ENCODE measurements at regions not wholly inside any gene's neighbourhood (a gene's known extent, or its start where the extent isn't known, plus 50 kb on each side); places are given as distances from the start of the nearest gene placed in this dataset.

DNA sequence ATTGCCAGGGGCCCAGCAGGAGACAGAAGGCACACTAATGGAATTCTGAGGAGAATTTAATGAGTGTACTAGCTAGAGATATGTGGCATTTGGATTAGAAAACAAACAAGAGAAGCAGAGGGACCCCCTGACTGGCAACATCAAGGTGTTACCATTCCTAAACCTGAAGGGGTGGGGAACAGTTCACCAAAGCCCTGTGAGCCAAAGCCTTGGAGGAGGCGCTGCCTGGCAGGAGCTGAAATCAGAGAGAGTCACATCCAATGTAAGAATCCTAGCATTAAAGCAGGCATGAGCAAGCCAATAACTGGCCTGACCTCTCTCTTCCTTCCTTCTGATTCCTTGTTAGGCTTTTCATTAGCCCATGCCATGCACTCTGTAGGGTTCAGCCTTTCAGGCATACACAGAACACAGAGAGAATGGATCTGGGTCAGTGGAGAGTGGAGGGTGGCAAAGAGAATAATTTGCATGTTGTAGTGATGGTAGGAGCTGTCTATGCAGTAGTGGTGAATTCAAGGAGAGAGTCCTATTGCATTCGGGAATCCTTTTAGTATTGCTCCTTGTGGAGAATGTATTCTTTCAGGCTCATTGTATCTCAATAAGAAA, 367.2 kb upstream of the MAN1A1 start:
- no peak overlapping the region for H3K4me3 ChIP-seq (ENCODE audit: low read depth, low read length)
- TF ChIP-seq, protein P1, sequence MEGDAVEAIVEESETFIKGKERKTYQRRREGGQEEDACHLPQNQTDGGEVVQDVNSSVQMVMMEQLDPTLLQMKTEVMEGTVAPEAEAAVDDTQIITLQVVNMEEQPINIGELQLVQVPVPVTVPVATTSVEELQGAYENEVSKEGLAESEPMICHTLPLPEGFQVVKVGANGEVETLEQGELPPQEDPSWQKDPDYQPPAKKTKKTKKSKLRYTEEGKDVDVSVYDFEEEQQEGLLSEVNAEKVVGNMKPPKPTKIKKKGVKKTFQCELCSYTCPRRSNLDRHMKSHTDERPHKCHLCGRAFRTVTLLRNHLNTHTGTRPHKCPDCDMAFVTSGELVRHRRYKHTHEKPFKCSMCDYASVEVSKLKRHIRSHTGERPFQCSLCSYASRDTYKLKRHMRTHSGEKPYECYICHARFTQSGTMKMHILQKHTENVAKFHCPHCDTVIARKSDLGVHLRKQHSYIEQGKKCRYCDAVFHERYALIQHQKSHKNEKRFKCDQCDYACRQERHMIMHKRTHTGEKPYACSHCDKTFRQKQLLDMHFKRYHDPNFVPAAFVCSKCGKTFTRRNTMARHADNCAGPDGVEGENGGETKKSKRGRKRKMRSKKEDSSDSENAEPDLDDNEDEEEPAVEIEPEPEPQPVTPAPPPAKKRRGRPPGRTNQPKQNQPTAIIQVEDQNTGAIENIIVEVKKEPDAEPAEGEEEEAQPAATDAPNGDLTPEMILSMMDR (IDR thresholded peaks at IDR 0.05; ENCODE audit: insufficient read depth, low read depth, low read length, missing control alignments): no peak
- no peak for DNase-seq (ENCODE audit: low read depth)

DNA sequence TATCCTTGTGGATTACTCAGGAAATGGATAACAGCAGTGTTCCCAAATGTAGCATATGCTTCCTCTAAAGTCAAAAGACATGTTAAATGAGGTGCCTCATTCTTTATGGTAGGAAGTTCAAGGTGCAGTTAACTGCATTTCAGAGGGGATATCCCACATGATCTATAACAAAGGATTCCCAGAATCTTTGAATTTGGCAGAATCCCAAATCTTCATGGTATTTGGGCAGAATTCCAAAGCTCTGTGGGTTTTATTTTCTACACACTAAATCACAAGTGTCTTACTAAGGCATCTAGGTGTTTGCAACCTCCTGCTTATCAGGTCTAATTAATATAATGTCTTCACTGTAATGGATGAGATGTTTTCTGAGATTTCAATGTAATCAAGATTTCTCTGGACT, 364.3 kb upstream of the MAN1A1 start:
- DNase-seq (ENCODE audit: low read depth): no peak
- TF ChIP-seq, protein P1 (IDR thresholded peaks at IDR 0.05; ENCODE audit: insufficient read depth, low read depth, low read length, missing control alignments): no peak
- no peak overlapping the region for H3K4me3 ChIP-seq (ENCODE audit: low read depth, low read length)

DNA sequence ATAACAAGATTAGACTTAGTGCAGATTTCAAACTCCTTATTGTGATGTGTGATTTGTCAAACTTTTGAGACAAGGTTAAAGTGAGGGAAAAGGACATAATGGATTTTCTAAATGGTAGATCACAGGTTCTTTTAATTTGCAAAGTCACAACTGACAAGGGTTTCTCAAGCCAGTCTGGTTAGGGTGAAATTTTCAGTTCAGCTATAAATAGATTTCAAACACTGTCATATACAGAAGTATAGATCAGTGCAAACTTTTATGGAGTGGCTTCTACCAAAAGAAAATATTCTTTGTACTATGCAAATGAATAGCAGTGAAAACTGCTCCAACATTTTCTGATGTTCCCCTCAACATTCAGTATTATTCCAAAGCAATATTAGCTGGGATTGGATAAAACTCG, 337.1 kb upstream of the MAN1A1 start:
- no peak overlapping the region for H3K4me3 ChIP-seq (ENCODE audit: low read depth, low read length)
- DNase-seq (ENCODE audit: low read depth): no peak
- TF ChIP-seq, protein P1 (IDR thresholded peaks at IDR 0.05; ENCODE audit: insufficient read depth, low read depth, low read length, missing control alignments): no peak

DNA sequence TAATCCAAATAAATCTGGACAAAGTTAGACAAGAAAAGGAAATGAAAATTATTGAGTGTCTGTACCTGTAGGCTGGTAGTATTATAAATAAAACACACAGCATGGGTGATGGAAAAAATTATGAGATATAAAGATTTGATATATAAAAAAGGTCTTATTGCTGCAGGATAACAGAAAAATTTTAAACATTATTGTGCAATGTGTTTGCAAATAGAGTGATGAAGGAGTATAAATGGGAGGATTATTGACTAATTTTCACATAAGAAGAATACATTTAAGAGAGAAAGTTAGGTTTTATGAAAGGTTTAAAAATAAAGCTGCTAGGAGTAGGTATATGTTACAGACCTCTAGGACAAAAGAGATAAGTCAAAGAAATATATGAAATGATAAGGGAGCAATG, 336.7 kb upstream of the MAN1A1 start:
- no peak overlapping the region for H3K4me3 ChIP-seq (ENCODE audit: low read depth, low read length)
- TF ChIP-seq, protein P1 (IDR thresholded peaks at IDR 0.05; ENCODE audit: insufficient read depth, low read depth, low read length, missing control alignments): no peak
- no peak for DNase-seq (ENCODE audit: low read depth)

DNA sequence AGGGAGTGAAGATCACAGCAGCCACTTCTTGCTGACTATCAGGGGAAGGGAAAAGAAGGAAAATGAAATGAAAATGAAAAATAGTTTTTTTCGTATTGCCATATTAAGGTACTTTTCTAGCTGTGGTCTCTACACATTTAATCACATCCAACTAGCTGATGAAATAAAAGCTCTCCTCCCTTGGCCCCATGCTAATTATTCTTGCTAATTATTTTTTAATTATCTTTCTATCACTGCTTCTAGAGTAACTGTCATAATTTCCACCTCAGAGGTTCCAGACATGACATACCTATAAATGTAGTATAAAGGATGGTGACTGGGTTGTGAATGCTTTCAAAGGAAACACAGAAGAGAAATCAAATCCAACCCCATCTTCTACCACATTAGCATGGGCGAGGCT, 334.1 kb upstream of the MAN1A1 start:
- H3K4me3 ChIP-seq (ENCODE audit: low read depth, low read length): no peak overlapping the region
- TF ChIP-seq, protein P1 (IDR thresholded peaks at IDR 0.05; ENCODE audit: insufficient read depth, low read depth, low read length, missing control alignments): no peak
- no peak for DNase-seq (ENCODE audit: low read depth)

DNA sequence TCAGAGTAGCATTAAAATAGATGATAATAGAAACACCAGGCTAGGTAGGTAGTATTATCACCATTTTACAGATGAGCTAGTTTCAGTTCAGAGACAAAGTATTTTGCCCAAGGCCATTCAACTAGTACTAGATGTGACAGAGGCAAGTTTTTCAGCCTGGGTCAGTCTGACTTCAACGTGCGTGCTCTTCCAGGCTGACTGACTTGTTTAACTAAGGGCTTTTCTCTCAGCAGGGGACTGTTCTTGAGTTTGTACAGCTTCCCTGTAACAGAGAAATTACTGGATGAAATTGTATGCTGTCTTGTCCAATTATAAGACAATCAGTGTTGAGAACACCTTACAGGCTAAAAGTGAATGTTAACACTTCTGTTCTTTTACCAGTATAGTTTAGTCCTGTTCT, 333.5 kb upstream of the MAN1A1 start:
- TF ChIP-seq, protein P1 (IDR thresholded peaks at IDR 0.05; ENCODE audit: insufficient read depth, low read depth, low read length, missing control alignments): no peak
- DNase-seq (ENCODE audit: low read depth): no peak
- H3K4me3 ChIP-seq (ENCODE audit: low read depth, low read length): no peak overlapping the region

DNA sequence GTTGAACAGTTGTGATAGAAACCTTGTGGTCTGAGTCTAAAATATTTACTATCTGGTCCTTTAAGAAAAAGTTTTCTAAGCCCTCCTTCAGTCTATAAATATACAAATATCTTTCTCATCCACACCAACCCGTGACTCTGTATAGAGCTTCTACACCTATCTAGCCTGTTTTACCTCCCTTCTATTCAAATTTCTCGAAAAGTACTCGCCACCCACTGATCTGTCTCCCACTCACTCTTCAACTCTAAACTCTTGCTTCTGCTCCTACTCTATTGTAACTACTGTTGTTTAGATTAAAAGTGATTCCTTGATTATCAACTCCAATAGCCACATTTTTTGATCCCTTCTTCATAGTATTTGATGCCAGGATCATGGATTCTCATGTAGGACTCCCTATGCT, 329.4 kb upstream of the MAN1A1 start:
- TF ChIP-seq, protein P1 (IDR thresholded peaks at IDR 0.05; ENCODE audit: insufficient read depth, low read depth, low read length, missing control alignments): no peak
- no peak for DNase-seq (ENCODE audit: low read depth)
- H3K4me3 ChIP-seq (ENCODE audit: low read depth, low read length): no peak overlapping the region

Measured in GM12865 (cell line).